Adrenal gland (tissue), 9 donors: ENCODE measurements at regions not wholly inside any gene's neighbourhood (a gene's known extent, or its start where the extent isn't known, plus 50 kb on each side); places are given as distances from the start of the nearest gene placed in this dataset.

Source experiments
- DNase-seq, 7 donors: peaks; one replicate each; pipeline ENCODE4 v3.0.0-alpha.2; 2019 to 2020
- H3K27ac ChIP-seq, 5 donors: fragments of 200-600 bp; sonication (generic) in 4 of 5; 1 replicate in 3 of 5; 2 replicates in 2 of 5; pipeline versions ENCODE4 v1.5.1 to v1.8.0; 2016 to 2020; ENCODE audit warnings: mild to moderate bottlenecking in 1 of 5
- H3K27me3 ChIP-seq: fragments of 200-600 bp; 2 replicates; pipeline ENCODE4 v1.8.0; 2021
- H3K36me3 ChIP-seq, 2 donors: fragments of 200-600 bp; replicated peaks in 1 of 2; 1 replicate in 1 of 2; 2 replicates in 1 of 2; pipeline versions ENCODE4 v1.5.1 to v1.8.0; 2018 to 2022
- H3K4me1 ChIP-seq, 2 donors: fragments of 200-600 bp; replicated peaks in 1 of 2; 1 replicate in 1 of 2; 2 replicates in 1 of 2; pipeline versions ENCODE4 v1.5.1 to v1.8.0; 2018 to 2021
- H3K4me3 ChIP-seq, 4 donors: fragments of 200-600 bp; sonication (generic) in 3 of 4; one replicate each; pipeline ENCODE4 v1.5.1; 2016 to 2018
- H3K9me3 ChIP-seq, 3 donors: fragments of 200-600 bp; sonication (generic) in 1 of 3; replicated peaks in 1 of 3; 1 replicate in 2 of 3; 2 replicates in 1 of 3; pipeline versions ENCODE4 v1.5.1 to v1.8.0; 2016 to 2021
- POLR2A ChIP-seq, 2 donors: fragments of 450-650 bp; IDR thresholded peaks; one replicate each; pipeline ENCODE4 v1.6.1; 2017; ENCODE audit warnings: antibody characterized with exemption in 2 of 2, mild to moderate bottlenecking in 2 of 2, moderate library complexity in 1 of 2
- WGBS, 4 donors: extraction: QIAGEN DNeasy Blood & Tissue Kit in 2 of 4; methylation state at CpG; one replicate each; pipeline versions ENCODE4 v1.1.5 to v1.1.7; 2013 to 2017; 5-methylcytosine and 5-hydroxymethylcytosine counted together
- intact Hi-C, 2 donors: fragments of 100-400 bp; cut with DNase I; formaldehyde crosslinking; loops; one replicate each; pipeline versions ENCODE4 v1.14.1 to v1.15.0; 2022 to 2023
- TF ChIP-seq, protein P1 (sequence below), 6 experiments: fragments of 450-650 bp in 4 of 6; fragments of 200-600 bp in 2 of 6; sonication (generic) in 1 of 6; IDR thresholded peaks; 1 replicate in 5 of 6; 2 replicates in 1 of 6; pipeline versions ENCODE4 v1.5.1 to v1.8.0; 2016 to 2021; ENCODE audit warnings: antibody characterized with exemption in 6 of 6, mild to moderate bottlenecking in 2 of 6, moderate library complexity in 1 of 6
- donor health status: healthy with polysubstance abuse.
- donor health status: Bipolar disorder and iron deficiency.
- donor health status: DM: yes; HTN: yes; CAD: no.
- donor health status: DM: no; HTN: no; CAD: no.
- donor health status: DM: no; HTN: no; CAD: no.

DNA sequence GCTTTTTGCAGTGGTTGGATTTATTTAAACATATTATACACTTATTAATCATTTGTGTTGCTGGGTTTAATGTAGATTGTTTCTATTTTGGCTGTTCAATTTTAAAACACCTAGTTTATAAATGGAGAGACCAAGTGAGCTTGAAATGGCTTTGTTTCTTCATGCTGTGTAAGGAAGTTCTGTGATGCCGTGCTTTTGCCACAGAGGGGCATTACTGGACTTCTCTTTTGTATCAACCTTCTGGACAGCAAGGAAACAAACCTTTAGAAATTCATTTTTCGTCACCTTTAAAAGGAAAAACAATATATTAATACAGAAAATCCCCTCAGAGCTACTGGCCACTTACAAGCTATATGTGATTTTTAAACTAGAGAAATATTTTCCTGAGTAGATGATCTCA, 81.9 kb downstream of the DMRTA1 start:
- Histone ChIP-seq H3K9me3 (no peaks in the 10 kb centered on the region), H3K27me3 (no peaks in the 10 kb centered on the region), H3K36me3 (no peaks in the 10 kb centered on the region), H3K4me3 (no peak overlapping the region), H3K27ac (no peak overlapping the region), H3K4me1 (no peaks in the 10 kb centered on the region)
- 10 to 31% (median 17%) methylated on average over 2 of the region's 2 CpGs for WGBS, 4 donors
- TF ChIP-seq POLR2A (IDR thresholded peaks at IDR 0.05): no peak
- TF ChIP-seq, protein P1, sequence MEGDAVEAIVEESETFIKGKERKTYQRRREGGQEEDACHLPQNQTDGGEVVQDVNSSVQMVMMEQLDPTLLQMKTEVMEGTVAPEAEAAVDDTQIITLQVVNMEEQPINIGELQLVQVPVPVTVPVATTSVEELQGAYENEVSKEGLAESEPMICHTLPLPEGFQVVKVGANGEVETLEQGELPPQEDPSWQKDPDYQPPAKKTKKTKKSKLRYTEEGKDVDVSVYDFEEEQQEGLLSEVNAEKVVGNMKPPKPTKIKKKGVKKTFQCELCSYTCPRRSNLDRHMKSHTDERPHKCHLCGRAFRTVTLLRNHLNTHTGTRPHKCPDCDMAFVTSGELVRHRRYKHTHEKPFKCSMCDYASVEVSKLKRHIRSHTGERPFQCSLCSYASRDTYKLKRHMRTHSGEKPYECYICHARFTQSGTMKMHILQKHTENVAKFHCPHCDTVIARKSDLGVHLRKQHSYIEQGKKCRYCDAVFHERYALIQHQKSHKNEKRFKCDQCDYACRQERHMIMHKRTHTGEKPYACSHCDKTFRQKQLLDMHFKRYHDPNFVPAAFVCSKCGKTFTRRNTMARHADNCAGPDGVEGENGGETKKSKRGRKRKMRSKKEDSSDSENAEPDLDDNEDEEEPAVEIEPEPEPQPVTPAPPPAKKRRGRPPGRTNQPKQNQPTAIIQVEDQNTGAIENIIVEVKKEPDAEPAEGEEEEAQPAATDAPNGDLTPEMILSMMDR (IDR thresholded peaks at IDR 0.05): no peak
- intact Hi-C loops: no loop called here
- no peak for DNase-seq

- Histone ChIP-seq H3K36me3 (no peaks in the 10 kb centered on the region), H3K27me3 (no peaks in the 10 kb centered on the region), H3K4me3 (no peak overlapping the region), H3K9me3 (no peaks in the 10 kb centered on the region), H3K27ac (no peak overlapping the region), H3K4me1 (no peaks in the 10 kb centered on the region)
- WGBS, 4 donors: 45 to 49% (median 46%) methylated on average over 6 of the region's 6 CpGs
- intact Hi-C loops: no loop called here
- no peak for DNase-seq
- TF ChIP-seq, protein P1 (IDR thresholded peaks at IDR 0.05): no peak
- no peak for TF ChIP-seq POLR2A (IDR thresholded peaks at IDR 0.05)
Observed at GRCh38 chr9:22529426-22530199, 83.0 kb downstream of the DMRTA1 start.

DNA sequence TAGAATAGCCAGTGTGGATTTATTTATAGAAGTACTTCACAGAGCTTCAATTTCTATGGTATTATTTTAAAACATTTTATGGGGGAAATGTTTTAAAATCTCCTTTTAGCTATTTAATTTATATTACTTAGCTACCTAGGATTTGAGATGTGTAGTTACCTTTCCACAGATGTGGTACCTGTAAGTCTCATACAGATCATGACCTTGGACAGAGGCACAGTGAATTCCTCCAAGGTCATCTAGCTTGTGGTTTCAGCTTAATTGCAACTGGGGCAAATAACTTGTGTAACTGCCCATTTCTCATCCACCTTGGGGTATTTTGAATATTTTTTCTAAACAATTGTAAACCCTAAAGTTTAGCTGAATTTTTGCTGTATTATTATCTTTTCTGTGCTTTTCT, 89.2 kb downstream of the DMRTA1 start:
- Histone ChIP-seq H3K27me3 (no peaks in the 10 kb centered on the region), H3K4me1 (no peaks in the 10 kb centered on the region), H3K36me3 (no peaks in the 10 kb centered on the region), H3K4me3 (no peak overlapping the region), H3K9me3 (no peaks in the 10 kb centered on the region), H3K27ac (no peak overlapping the region)
- intact Hi-C loops: no loop called here
- no peak for DNase-seq
- TF ChIP-seq, protein P1 (IDR thresholded peaks at IDR 0.05): no peak
- TF ChIP-seq POLR2A (IDR thresholded peaks at IDR 0.05): no peak

GRCh38 chr9:22537721-22538120, 91.1 kb downstream of the DMRTA1 start:
- Histone ChIP-seq H3K36me3 (no peaks in the 10 kb centered on the region), H3K9me3 (no peaks in the 10 kb centered on the region), H3K4me1 (no peaks in the 10 kb centered on the region), H3K4me3 (no peak overlapping the region), H3K27me3 (no peaks in the 10 kb centered on the region), H3K27ac (no peak overlapping the region)
- intact Hi-C loops: no loop called here
- TF ChIP-seq, protein P1 (IDR thresholded peaks at IDR 0.05): no peak
- TF ChIP-seq POLR2A (IDR thresholded peaks at IDR 0.05): no peak
- no peak for DNase-seq
- WGBS, 4 donors: 58 to 73% (median 70%) methylated on average over 5 of the region's 5 CpGs
